Loucy (cell line): ENCODE measurements at regions not wholly inside any gene's neighbourhood (a gene's known extent, or its start where the extent isn't known, plus 50 kb on each side); places are given as distances from the start of the nearest gene placed in this dataset.

Experiments
- EZH2phosphoT487 ChIP-seq: fragments of 200-600 bp; IDR thresholded peaks from 2 replicates; pipeline ENCODE4 v1.6.1; 2018; ENCODE audit warnings: antibody characterized with exemption, mild to moderate bottlenecking, moderate library complexity, borderline replicate concordance
- TF ChIP-seq, protein P1 (sequence below): fragments of 200-600 bp; sonication (generic); conservative IDR thresholded peaks from 2 replicates; pipeline ENCODE4 v1.5.1; 2014; ENCODE audit warnings: mild to moderate bottlenecking, antibody characterized with exemption, low read length

DNA sequence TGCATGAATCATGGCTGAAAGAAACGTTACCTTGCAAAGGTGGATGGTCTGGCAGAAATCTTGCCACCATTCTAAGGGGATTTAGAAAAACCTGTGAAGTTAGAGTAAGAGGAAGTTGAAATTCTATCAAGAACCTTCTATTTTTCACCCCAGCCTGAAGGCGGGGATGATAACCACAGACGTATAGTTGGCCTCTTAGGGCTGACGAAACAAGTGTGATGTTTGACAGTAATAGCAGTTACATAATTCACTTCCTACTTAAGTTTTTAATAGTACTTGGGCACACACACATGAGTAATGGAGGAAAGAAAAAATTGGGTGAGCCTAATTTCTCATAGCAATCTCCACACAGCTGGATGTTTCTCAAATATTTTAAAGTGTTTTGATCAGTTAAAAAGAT, 336.6 kb upstream of the SALL3 start:
- TF ChIP-seq, protein P1, sequence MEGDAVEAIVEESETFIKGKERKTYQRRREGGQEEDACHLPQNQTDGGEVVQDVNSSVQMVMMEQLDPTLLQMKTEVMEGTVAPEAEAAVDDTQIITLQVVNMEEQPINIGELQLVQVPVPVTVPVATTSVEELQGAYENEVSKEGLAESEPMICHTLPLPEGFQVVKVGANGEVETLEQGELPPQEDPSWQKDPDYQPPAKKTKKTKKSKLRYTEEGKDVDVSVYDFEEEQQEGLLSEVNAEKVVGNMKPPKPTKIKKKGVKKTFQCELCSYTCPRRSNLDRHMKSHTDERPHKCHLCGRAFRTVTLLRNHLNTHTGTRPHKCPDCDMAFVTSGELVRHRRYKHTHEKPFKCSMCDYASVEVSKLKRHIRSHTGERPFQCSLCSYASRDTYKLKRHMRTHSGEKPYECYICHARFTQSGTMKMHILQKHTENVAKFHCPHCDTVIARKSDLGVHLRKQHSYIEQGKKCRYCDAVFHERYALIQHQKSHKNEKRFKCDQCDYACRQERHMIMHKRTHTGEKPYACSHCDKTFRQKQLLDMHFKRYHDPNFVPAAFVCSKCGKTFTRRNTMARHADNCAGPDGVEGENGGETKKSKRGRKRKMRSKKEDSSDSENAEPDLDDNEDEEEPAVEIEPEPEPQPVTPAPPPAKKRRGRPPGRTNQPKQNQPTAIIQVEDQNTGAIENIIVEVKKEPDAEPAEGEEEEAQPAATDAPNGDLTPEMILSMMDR: no peak
- no peak for TF ChIP-seq EZH2phosphoT487
